Right atrium auricular region (tissue), 2 donors: ENCODE measurements at regions not wholly inside any gene's neighbourhood (a gene's known extent, or its start where the extent isn't known, plus 50 kb on each side); places are given as distances from the start of the nearest gene placed in this dataset.

Source experiments
- DNase-seq: peaks from one replicate; pipeline ENCODE4 v3.0.0-alpha.2; 2019; ENCODE audit warnings: low spot score
- H3K27ac ChIP-seq, 2 donors: fragments of 200-600 bp; sonication (generic); 1 replicate in 1 of 2; 2 replicates in 1 of 2; pipeline ENCODE4 v1.5.1; 2016 to 2019
- H3K27me3 ChIP-seq, 2 donors: fragments of 200-600 bp; sonication (generic); one replicate each; pipeline versions ENCODE4 v1.5.1 to v1.6.0; 2017 to 2019
- H3K36me3 ChIP-seq: fragments of 200-600 bp; sonication (generic); one replicate; pipeline ENCODE4 v1.5.1; 2016
- H3K4me1 ChIP-seq, 2 donors: fragments of 200-600 bp; sonication (generic); one replicate each; pipeline versions ENCODE4 v1.5.1 to v1.6.0; 2017 to 2019
- H3K4me3 ChIP-seq, 2 donors: fragments of 200-600 bp; sonication (generic); 1 replicate in 1 of 2; 2 replicates in 1 of 2; pipeline ENCODE4 v1.5.1; 2017 to 2019; ENCODE audit warnings: mild to moderate bottlenecking in 1 of 2, moderate library complexity in 1 of 2
- H3K9me3 ChIP-seq, 2 donors: fragments of 200-600 bp; sonication (generic); one replicate each; pipeline ENCODE4 v1.5.1; 2019
- TF ChIP-seq, protein P1 (sequence below), 2 donors: fragments of 200-600 bp; sonication (generic); IDR thresholded peaks; one replicate each; pipeline ENCODE4 v1.5.1; 2019; ENCODE audit warnings: antibody characterized with exemption in 2 of 2

GRCh38 chr4:66926687-66927086 is 618.6 kb downstream of the CENPC start:
- TF ChIP-seq, protein P1, sequence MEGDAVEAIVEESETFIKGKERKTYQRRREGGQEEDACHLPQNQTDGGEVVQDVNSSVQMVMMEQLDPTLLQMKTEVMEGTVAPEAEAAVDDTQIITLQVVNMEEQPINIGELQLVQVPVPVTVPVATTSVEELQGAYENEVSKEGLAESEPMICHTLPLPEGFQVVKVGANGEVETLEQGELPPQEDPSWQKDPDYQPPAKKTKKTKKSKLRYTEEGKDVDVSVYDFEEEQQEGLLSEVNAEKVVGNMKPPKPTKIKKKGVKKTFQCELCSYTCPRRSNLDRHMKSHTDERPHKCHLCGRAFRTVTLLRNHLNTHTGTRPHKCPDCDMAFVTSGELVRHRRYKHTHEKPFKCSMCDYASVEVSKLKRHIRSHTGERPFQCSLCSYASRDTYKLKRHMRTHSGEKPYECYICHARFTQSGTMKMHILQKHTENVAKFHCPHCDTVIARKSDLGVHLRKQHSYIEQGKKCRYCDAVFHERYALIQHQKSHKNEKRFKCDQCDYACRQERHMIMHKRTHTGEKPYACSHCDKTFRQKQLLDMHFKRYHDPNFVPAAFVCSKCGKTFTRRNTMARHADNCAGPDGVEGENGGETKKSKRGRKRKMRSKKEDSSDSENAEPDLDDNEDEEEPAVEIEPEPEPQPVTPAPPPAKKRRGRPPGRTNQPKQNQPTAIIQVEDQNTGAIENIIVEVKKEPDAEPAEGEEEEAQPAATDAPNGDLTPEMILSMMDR (IDR thresholded peaks at IDR 0.05) = no peak
- Histone ChIP-seq H3K4me1 (peaks cover 0 to 5% of the 10 kb centered on the region in 2 donors), H3K27me3 (no peaks in the 10 kb centered on the region), H3K9me3 (no peaks in the 10 kb centered on the region), H3K36me3 (no peaks in the 10 kb centered on the region), H3K4me3 (no peak overlapping the region), H3K27ac (no peak overlapping the region)
- DNase-seq = no peak

DNA sequence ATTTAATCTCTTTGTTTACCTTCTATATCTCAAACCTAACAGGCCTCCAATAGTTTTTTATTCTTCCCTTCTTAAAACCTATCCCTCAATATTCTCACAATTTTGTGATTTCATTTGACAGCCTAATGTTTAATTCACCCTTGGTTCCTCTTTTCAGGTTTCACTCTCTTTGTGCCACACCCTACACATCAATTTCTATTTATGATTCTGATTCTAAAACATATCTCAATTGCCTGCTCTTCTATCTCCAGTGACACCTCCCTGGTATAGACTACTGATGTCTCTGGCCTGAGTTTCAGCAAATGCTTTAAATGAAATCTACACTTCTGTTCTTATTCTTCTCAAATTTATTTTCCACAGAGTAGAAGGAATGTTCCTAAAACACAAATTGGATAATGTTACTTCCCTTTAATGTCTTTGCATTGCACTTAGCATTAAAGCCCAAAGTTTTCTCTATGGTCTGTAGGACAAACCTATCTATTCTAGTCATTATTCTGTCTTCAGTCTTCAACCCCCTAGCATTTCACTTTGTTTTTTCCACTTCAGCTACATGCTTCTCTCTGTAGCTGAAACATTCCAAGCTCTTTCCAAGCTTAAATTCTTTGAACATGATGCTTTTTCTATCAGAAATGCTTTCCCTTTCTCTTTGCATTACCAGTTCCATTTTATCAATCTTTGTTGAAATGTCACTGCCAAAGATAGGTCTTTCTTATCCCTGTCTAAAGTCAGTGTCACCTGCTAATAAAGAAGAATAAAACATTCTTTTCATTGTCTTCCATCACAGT is 622.0 kb downstream of the CENPC start:
- Histone ChIP-seq H3K9me3 (no peaks in the 10 kb centered on the region), H3K27ac (peak overlapping the region in 1 of 2 donors; percentile 57), H3K27me3 (no peaks in the 10 kb centered on the region), H3K4me3 (no peak overlapping the region), H3K4me1 (peaks cover 0 to 5% of the 10 kb centered on the region in 2 donors), H3K36me3 (no peaks in the 10 kb centered on the region)
- TF ChIP-seq, protein P1 (IDR thresholded peaks at IDR 0.05) = no peak
- no peak for DNase-seq

- DNase-seq = no peak
- peak overlapping the region in 1 of 2 donors; percentile 57 for H3K27ac ChIP-seq
- H3K4me3 ChIP-seq = no peak overlapping the region
- no peaks in the 10 kb centered on the region for H3K36me3 ChIP-seq
- TF ChIP-seq, protein P1 (IDR thresholded peaks at IDR 0.05) = no peak
- no peaks in the 10 kb centered on the region for H3K27me3 ChIP-seq
- no peaks in the 10 kb centered on the region for H3K9me3 ChIP-seq
- peaks cover 0 to 5% of the 10 kb centered on the region in 2 donors for H3K4me1 ChIP-seq
Measured at GRCh38 chr4:66921433-66921832, 623.9 kb downstream of the CENPC start.

- Histone ChIP-seq H3K36me3 (no peaks in the 10 kb centered on the region), H3K9me3 (no peaks in the 10 kb centered on the region), H3K4me1 (peaks cover 0 to 5% of the 10 kb centered on the region in 2 donors), H3K4me3 (no peak overlapping the region), H3K27ac (peak overlapping the region in 1 of 2 donors; percentile 57), H3K27me3 (no peaks in the 10 kb centered on the region)
- TF ChIP-seq, protein P1 (IDR thresholded peaks at IDR 0.05) = no peak
- DNase-seq = no peak
Measured at GRCh38 chr4:66920514-66920913, 624.8 kb downstream of the CENPC start.

DNA sequence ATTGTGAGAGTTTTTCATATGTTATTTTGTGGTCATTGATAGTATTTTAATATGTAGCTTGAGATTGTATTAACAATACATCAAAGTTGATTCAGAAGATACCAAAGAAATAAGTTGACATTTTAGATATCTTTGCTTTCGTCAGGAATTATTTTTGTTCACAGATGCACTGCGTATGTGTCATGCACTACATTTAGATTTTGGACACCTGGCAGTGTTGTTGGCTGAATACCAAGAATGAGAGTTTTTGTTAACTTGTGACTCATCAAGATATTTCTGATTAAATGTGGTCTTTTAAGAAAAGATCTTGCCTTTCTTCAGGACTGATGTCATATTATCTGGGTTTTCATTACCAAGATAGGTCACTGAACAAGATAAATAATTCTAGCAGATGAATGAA is 633.4 kb downstream of the CENPC start:
- H3K9me3 ChIP-seq = no peaks in the 10 kb centered on the region
- H3K27me3 ChIP-seq = no peaks in the 10 kb centered on the region
- H3K4me3 ChIP-seq = no peak overlapping the region
- DNase-seq = no peak
- TF ChIP-seq, protein P1 (IDR thresholded peaks at IDR 0.05) = no peak
- no peaks in the 10 kb centered on the region for H3K36me3 ChIP-seq
- no peaks in the 10 kb centered on the region for H3K4me1 ChIP-seq
- peak overlapping the region in 1 of 2 donors; percentile 24 for H3K27ac ChIP-seq

DNA sequence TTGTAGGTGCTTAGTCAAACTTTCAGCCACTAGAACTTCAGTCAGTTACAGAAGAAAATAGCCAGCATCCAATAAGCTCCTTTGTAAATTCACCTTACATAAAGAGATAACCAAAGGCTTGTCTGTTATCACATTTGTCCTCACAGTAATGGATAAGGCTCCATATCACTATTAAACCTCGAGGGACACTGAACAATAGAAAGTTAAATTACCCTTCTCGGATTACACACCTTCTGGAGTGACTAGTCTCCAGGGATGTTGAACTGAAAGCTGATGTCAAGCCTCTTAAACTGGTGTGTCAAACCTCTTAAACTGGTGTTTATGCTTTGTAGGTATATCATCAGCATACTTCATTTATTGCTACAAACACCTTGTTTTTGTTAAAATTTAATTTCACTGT is 639.0 kb downstream of the CENPC start:
- no peak for DNase-seq
- TF ChIP-seq, protein P1 (IDR thresholded peaks at IDR 0.05) = no peak
- Histone ChIP-seq H3K4me3 (no peak overlapping the region), H3K27me3 (no peaks in the 10 kb centered on the region), H3K36me3 (no peaks in the 10 kb centered on the region), H3K27ac (no peak overlapping the region), H3K4me1 (no peaks in the 10 kb centered on the region), H3K9me3 (no peaks in the 10 kb centered on the region)
